Activated naive CD8-positive, alpha-beta T cell (primary cell): ENCODE measurements at regions not wholly inside any gene's neighbourhood (a gene's known extent, or its start where the extent isn't known, plus 50 kb on each side); places are given as distances from the start of the nearest gene placed in this dataset.

Experiments used
- H3K27ac Mint-ChIP-seq: one replicate; pipeline ENCODE4 v1.8.0; 2021; ENCODE audit warnings: mixed read lengths
- H3K27me3 Mint-ChIP-seq: one replicate; pipeline ENCODE4 v1.8.0; 2021; ENCODE audit warnings: mixed read lengths
- H3K36me3 Mint-ChIP-seq: one replicate; pipeline ENCODE4 v1.8.0; 2021; ENCODE audit warnings: mixed read lengths
- H3K4me1 Mint-ChIP-seq: one replicate; pipeline ENCODE4 v1.8.0; 2021; ENCODE audit warnings: low read depth, mixed read lengths
- H3K4me3 Mint-ChIP-seq: one replicate; pipeline ENCODE4 v1.8.0; 2021; ENCODE audit warnings: mild to moderate bottlenecking, mixed read lengths
- H3K9me3 Mint-ChIP-seq: one replicate; pipeline ENCODE4 v1.8.0; 2021; ENCODE audit warnings: low read depth, mixed read lengths

DNA sequence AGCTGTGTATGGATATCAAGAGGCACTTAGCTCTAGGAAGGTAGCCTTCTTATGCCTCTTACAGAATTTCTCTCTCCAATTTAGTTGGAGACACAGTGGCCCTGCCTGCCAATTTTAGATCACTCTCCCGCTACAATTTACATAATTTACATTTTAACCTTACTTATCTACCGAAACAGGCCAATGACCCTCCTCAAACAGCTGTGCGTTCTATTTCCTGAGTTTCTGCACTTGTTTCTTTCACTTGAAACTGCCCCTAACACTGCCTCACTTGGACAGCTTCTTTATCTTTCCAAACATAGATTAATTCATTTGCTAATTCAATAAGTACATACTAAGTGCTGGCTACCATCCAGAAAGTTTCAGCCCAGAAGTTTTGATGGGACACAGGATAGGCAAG, 52.9 kb upstream of the HDDC2 start:
- Mint-ChIP-seq H3K4me3 (no peak overlapping the region), H3K9me3 (no peaks in the 10 kb centered on the region), H3K27ac (no peak overlapping the region), H3K27me3 (peaks cover 4% of the 10 kb centered on the region), H3K4me1 (peaks cover 1% of the 10 kb centered on the region), H3K36me3 (no peaks in the 10 kb centered on the region)

DNA sequence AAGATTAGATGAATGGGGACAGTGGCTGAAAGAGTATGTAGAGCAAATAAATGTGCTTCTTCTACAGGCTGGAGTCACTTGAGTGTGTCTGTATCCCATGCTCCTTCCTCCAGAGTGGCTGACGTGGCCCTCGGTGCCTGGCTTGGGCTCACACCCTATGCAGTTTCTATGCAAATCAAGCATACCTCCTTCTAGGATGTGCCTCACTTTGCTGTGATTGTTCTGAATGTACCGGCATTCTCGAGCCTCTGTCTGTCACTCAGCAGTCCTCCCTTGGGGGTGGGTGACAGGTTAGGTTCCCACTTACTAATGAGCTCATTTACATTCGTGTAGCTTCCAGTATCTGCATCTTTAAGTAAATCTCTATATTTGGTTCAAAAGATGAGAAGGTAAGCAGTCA, 55.1 kb upstream of the HDDC2 start:
- Mint-ChIP-seq H3K4me3 (no peak overlapping the region), H3K27ac (no peak overlapping the region), H3K4me1 (peaks cover 1% of the 10 kb centered on the region), H3K9me3 (no peaks in the 10 kb centered on the region), H3K27me3 (peaks cover 9% of the 10 kb centered on the region), H3K36me3 (no peaks in the 10 kb centered on the region)

- Mint-ChIP-seq H3K36me3 (no peaks in the 10 kb centered on the region), H3K4me1 (peaks cover 4% of the 10 kb centered on the region), H3K27me3 (peaks cover 15% of the 10 kb centered on the region), H3K27ac (no peak overlapping the region), H3K9me3 (no peaks in the 10 kb centered on the region), H3K4me3 (no peak overlapping the region)
These were observed 55.9 kb upstream of the HDDC2 start for GRCh38 chr6:125357515-125358256.

GRCh38 chr6:125358898-125359297, 57.1 kb upstream of the HDDC2 start:
- Mint-ChIP-seq H3K9me3 (no peaks in the 10 kb centered on the region), H3K36me3 (no peaks in the 10 kb centered on the region), H3K27me3 (peaks cover 18% of the 10 kb centered on the region)

GRCh38 chr6:125361868-125362267, 60.1 kb upstream of the HDDC2 start:
- Mint-ChIP-seq H3K27me3 (peaks cover 30% of the 10 kb centered on the region), H3K27ac (no peak overlapping the region), H3K4me3 (no peak overlapping the region), H3K4me1 (peaks cover 9% of the 10 kb centered on the region), H3K9me3 (no peaks in the 10 kb centered on the region), H3K36me3 (no peaks in the 10 kb centered on the region)

More at GRCh38 chr6:125358898-125359297, 57.1 kb upstream of the HDDC2 start:
- H3K4me1 Mint-ChIP-seq, result peaks cover 7% of the 10 kb centered on the region
- no peak overlapping the region for H3K27ac Mint-ChIP-seq
- H3K4me3 Mint-ChIP-seq, result no peak overlapping the region

DNA sequence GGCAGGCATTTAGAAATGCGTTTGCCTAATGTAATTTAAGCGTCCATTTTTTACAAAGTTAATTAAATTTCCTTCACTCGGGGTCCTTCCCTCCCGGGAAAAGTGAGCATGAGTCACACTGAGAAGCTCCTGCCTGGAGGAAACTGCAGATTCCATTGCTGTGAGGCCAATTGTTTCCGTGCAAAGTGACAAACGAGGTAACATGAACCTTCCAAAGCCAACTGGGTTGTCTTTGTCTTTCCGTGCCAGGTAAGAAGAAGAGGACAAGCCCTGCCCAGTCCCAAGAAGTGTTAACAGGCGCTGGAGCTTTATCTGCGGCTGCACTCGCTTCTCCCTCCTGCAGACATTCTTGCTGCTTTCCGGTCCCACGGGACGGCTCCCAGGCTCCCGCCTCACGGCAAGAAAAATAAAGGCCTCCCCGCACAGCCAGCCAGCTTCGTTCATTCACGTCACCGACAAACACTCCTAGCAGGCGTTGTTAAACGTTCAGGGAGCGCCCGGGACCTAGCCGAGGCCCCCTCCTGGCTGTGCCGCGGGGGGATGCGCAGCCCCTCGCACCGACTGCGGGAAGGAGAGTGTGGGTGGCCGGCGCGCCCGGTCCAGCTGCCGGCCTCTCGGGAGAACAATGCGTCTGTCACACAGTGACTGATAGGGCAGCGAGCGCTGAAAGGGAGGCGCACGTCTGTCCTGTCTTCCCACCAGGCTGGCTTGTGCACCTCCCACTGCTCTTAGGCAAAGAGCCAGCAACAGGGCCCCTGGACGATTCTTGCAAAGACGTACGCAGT, 61.5 kb upstream of the HDDC2 start:
- Mint-ChIP-seq H3K36me3 (no peaks in the 10 kb centered on the region), H3K27ac (no peak overlapping the region), H3K4me3 (peak overlapping the region; percentile 47), H3K9me3 (no peaks in the 10 kb centered on the region), H3K27me3 (peaks cover 33% of the 10 kb centered on the region), H3K4me1 (peaks cover 9% of the 10 kb centered on the region)

DNA sequence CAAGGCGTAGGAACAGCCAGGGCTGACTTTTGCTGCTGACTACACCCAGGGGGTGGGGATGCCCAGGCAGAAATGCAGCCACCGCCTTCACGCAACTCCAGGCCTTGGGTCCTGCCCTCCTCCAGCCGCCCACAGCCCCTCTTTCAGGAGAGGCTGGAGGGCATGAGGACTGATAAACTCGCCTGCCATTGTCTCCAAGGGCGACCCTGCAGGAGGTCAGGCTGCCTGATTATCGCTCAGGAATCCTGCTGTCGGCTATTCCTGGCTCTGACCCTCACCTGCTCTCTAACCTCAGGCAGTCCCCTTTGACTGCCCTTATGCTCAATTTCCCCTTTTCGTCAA, 62.0 kb upstream of the HDDC2 start:
- no peak overlapping the region for H3K27ac Mint-ChIP-seq
- H3K36me3 Mint-ChIP-seq, result no peaks in the 10 kb centered on the region
- no peak overlapping the region for H3K4me3 Mint-ChIP-seq
- peaks cover 34% of the 10 kb centered on the region for H3K27me3 Mint-ChIP-seq
- H3K9me3 Mint-ChIP-seq, result no peaks in the 10 kb centered on the region
- H3K4me1 Mint-ChIP-seq, result peaks cover 8% of the 10 kb centered on the region

GRCh38 chr6:125365230-125365629, 63.5 kb upstream of the HDDC2 start:
- Mint-ChIP-seq H3K27me3 (peaks cover 32% of the 10 kb centered on the region), H3K9me3 (no peaks in the 10 kb centered on the region)

DNA sequence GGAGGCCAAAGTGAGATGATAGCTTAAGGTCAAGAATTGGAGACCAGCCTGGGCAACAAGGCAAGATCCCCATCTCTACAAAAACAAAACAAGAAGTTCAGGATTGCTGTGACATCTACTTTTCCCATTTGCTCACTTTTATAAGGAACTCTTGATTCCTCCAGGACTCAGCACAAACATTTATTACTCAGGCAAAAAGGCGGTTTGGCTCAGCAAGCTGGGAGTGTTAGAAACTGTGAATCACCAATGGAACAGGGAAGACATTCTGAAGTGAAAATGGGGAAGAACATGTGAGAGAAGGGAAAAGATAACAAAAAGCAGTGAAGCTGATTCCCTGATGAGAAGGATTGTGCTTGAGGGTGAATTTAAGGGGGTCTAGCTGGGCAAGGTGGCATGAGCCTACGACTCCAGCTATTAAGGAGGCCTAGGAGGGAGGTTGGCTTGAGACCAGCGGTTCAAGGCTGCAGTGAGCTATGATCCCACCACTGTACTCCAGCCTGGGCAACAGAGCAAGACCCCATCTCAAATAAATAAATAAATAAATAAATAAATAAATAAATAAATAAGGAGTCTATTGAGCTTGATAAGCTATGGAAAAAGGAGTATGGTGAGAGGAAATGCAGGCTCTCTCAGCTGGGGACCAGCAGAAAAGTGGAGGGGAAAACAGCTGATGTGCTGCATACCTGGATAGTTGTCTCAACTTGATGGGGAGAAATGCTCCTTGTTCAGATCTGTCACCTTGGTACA, 65.4 kb upstream of the HDDC2 start:
- Mint-ChIP-seq H3K27me3 (peaks cover 29% of the 10 kb centered on the region), H3K4me1 (peaks cover 8% of the 10 kb centered on the region), H3K36me3 (no peaks in the 10 kb centered on the region), H3K4me3 (no peak overlapping the region), H3K27ac (no peak overlapping the region), H3K9me3 (no peaks in the 10 kb centered on the region)

More at GRCh38 chr6:125365230-125365629, 63.5 kb upstream of the HDDC2 start:
- Mint-ChIP-seq H3K36me3 (no peaks in the 10 kb centered on the region), H3K4me1 (peaks cover 8% of the 10 kb centered on the region), H3K4me3 (no peak overlapping the region), H3K27ac (no peak overlapping the region)

DNA sequence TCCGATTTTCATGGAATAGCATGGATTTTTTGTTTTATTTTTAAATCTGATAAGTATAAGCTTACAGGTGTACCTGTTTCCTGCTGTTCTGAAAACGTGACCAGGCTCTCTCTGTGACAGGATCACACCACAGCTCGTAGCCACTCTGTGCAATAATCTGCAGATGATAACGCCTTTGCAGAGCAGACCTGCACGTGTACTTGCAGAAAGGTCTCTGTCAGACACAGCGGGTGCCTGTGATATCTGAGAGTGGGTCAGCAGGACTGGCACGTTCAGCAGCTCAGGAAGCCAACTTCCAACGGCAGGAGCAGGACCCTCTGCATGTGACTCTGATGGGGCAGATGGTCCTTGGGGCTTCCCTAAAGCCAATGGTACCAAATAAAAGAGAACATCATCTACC, 68.6 kb upstream of the HDDC2 start:
- Mint-ChIP-seq H3K4me3 (no peak overlapping the region), H3K27ac (no peak overlapping the region), H3K36me3 (no peaks in the 10 kb centered on the region), H3K4me1 (no peaks in the 10 kb centered on the region), H3K9me3 (no peaks in the 10 kb centered on the region), H3K27me3 (peaks cover 22% of the 10 kb centered on the region)

DNA sequence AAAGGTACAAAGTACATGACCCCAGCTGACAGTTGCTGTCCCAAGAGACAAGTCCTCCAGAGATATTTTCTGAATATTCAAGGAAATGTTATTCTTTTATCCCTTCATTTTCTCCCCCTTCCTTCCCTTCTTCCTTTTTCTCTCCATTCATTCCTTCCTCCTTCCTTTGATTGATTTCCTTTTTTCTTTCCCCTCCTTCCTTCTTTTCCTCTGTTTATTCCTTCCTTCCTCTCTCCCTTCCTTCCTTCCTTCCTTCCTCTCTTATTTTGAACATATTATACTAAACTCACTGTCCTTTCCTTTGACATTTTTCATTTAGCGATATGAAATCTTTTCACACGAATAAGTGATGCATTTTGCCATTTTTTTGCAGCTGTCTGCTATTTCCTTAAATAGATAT, 73.2 kb upstream of the HDDC2 start:
- H3K36me3 Mint-ChIP-seq, result no peaks in the 10 kb centered on the region
- H3K27me3 Mint-ChIP-seq, result peaks cover 23% of the 10 kb centered on the region
- H3K4me3 Mint-ChIP-seq, result no peak overlapping the region
- no peaks in the 10 kb centered on the region for H3K9me3 Mint-ChIP-seq
- H3K27ac Mint-ChIP-seq, result no peak overlapping the region
- no peaks in the 10 kb centered on the region for H3K4me1 Mint-ChIP-seq

DNA sequence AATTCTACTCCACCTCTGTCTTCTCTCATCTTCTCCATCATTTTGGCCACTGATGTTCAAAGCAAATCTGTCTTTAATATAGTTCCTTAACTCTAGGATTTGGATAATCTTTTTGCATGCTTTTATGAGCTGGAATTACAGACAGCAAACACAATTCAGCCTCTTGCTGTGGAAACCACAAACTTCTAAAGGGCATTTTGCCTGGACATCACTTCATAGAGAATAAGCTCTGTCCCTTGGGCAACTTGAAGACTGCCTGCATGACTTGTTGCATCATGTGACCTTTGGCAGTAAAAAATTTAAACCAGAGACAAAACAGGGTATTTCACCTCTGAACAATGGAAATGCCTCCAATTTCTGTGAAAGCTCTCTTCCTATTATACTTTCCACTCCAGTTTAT, 74.1 kb upstream of the HDDC2 start:
- no peaks in the 10 kb centered on the region for H3K36me3 Mint-ChIP-seq
- no peak overlapping the region for H3K4me3 Mint-ChIP-seq
- H3K27ac Mint-ChIP-seq, result no peak overlapping the region
- H3K27me3 Mint-ChIP-seq, result peaks cover 21% of the 10 kb centered on the region
- no peaks in the 10 kb centered on the region for H3K4me1 Mint-ChIP-seq
- H3K9me3 Mint-ChIP-seq, result no peaks in the 10 kb centered on the region

- Mint-ChIP-seq H3K27me3 (peaks cover 17% of the 10 kb centered on the region), H3K4me1 (no peaks in the 10 kb centered on the region), H3K9me3 (no peaks in the 10 kb centered on the region), H3K36me3 (no peaks in the 10 kb centered on the region), H3K4me3 (no peak overlapping the region), H3K27ac (no peak overlapping the region)
These were observed 75.9 kb upstream of the HDDC2 start for GRCh38 chr6:125377621-125378020.

GRCh38 chr6:125379174-125379573, 77.4 kb upstream of the HDDC2 start:
- Mint-ChIP-seq H3K27ac (no peak overlapping the region), H3K9me3 (no peaks in the 10 kb centered on the region), H3K4me1 (no peaks in the 10 kb centered on the region), H3K27me3 (peaks cover 10% of the 10 kb centered on the region), H3K36me3 (no peaks in the 10 kb centered on the region), H3K4me3 (no peak overlapping the region)

GRCh38 chr6:125380474-125380873, 78.7 kb upstream of the HDDC2 start:
- Mint-ChIP-seq H3K9me3 (no peaks in the 10 kb centered on the region), H3K27me3 (peaks cover 10% of the 10 kb centered on the region)

More at GRCh38 chr6:125380474-125380873, 78.7 kb upstream of the HDDC2 start:
- Mint-ChIP-seq H3K36me3 (no peaks in the 10 kb centered on the region), H3K4me3 (no peak overlapping the region), H3K4me1 (no peaks in the 10 kb centered on the region), H3K27ac (no peak overlapping the region)
